Renal cortical epithelial cell (primary cell): ENCODE measurements at regions not wholly inside any gene's neighbourhood (a gene's known extent, or its start where the extent isn't known, plus 50 kb on each side); places are given as distances from the start of the nearest gene placed in this dataset.
"Not testable (repeated sequence)": the region's sequence is repeated elsewhere in the genome, so short reads cannot be mapped to it uniquely, and the experiment has no call there.

ENCODE experiments used
- DNase-seq: peaks from one replicate; pipeline ENCODE4 v3.0.0-alpha.2; 2011; ENCODE audit warnings: low read depth

DNA sequence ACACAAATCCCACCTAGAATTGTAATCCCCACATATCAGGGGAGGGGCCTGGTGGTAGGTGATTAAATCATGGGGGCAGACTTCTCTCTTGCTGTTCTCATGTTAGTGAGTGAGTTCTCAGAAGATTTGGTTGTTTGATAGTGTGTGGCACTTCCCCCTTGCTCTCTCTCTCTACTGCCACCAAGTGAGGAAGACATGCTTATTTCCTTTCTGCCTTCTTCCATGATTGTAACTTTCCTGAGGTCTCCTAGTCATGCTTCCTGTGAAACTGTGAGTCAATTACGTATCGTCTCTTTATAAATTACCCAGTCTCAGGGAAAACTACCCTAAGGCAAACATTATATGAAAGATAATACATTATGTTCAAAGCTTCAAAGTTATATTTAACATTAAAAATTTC, 1297.5 kb upstream of the CITED2 start:
- peak; percentile 27 for DNase-seq

DNA sequence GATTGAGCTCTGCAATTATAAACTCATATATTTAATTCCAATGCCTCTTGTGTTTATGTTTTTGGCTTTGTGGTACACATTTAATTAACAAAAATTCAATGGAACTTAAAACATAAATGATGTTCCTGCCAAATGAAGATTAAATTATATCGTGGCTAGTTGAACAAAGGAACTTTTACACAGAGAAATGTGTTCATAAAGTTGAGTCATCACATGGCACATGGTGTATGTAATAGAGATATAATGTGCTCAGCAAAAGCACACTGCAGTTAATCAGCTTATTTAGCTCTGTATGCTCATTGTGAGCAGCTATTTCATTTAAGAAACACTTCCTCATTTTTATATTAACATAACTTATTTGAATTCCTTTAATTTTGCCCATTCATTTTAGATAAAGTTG, 1295.6 kb upstream of the CITED2 start:
- no peak for DNase-seq

- DNase-seq = no peak
These were observed 1294.9 kb upstream of the CITED2 start for GRCh38 chr6:140669321-140669720.

DNA sequence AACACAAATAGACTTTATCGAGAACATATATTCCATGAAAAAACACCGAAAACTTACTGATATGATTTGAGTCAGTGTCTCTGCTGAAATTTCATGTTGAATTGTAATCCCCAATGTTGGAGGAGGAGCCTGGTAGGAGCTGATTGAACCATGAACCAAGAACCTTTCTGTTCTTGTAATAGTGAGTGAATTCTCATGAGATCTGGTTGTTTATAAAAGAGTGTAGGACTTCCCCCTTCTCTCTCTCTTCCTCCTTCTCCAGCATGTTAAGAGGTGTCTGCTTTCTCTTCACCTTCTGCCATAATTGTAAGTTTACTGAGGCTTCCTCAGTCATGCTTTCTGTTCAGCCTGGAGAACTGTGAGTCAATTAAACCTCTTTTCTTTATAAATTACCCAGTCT, 1289.3 kb upstream of the CITED2 start:
- DNase-seq = no peak

- DNase-seq = no peak
These were observed 1288.6 kb upstream of the CITED2 start for GRCh38 chr6:140663094-140663493.

DNA sequence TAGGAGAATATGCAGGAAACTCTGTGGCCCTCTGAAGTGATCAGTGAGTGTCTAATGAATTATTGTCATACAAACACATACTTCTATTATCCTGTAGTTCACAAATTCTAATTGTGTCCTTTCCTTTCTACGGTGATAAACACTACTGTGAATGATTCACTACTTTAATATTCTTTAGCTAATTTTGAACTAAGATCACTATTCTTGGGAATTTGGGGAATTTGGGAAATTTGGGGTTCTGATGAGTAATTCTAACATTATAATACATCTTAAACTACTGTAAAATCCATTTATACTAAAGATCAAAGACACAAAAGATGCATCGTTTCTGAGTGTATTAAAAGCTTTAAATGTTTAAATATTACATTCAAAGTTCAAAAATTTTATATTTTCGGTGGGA, 1287.2 kb upstream of the CITED2 start:
- peak; percentile 46 for DNase-seq

- no peak for DNase-seq
These were observed 1285.8 kb upstream of the CITED2 start for GRCh38 chr6:140660295-140660694.

DNA sequence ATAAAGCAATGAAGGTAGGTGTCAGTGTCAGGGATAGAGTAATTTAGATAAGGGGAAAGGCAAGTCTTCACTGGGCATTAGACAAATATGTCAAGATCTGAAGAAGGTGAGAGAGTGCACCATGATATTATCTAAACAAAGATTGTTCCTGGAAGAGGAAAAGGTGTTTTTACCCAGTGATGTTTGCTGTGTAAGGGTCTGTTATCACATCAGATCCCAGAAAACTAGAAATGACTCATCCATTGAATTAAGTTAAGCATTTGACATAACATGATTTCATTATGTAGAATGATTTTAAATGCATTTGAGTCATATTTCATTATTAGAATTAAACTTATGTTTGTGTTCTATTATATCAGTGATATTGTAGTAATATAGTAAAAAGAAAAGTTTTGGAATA, 1279.5 kb upstream of the CITED2 start:
- DNase-seq = peak; percentile 34

- DNase-seq = peak; percentile 84
These were observed 1279.1 kb upstream of the CITED2 start for GRCh38 chr6:140653506-140653905.

DNA sequence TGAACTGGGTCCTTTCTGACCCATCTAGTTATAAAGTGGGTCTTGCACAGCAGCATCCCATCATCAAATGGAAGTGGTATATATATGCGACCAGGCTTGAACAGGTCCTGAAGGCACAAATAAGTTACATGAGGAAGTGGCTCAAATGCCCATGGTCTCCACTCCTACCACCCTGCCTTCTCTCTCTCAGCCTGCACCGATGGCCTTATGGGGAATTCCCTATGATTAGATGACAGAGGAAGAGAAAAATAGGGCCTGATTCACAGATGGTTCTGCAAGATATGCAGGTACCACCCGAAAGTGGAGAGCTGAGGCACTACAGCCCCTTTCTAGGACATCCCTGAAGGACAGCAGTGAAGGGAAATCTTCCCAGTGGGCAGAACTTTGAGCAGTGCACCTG, 1275.1 kb upstream of the CITED2 start:
- DNase-seq = not testable (repeated sequence)

DNA sequence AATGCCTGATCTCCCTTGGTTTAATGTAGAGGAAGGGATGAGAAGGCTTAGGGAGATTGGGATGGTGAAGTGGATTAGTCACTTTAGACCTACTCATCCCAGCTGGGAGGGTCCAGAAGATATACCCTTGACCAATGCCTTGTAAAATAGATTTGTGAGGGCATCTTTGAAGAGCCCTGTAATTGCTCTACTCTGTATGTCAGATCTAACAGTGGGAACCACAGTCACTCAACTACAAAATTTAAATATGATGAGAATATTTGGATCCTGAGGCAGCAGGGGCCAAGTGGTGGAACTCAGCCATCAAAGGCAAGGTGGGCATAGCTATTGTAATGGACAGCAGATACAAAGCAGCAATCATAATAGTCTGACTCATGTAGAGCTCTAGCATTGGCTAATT, 1272.9 kb upstream of the CITED2 start:
- DNase-seq = not testable (repeated sequence)

GRCh38 chr6:140644017-140644416, 1269.6 kb upstream of the CITED2 start:
- no peak for DNase-seq

DNA sequence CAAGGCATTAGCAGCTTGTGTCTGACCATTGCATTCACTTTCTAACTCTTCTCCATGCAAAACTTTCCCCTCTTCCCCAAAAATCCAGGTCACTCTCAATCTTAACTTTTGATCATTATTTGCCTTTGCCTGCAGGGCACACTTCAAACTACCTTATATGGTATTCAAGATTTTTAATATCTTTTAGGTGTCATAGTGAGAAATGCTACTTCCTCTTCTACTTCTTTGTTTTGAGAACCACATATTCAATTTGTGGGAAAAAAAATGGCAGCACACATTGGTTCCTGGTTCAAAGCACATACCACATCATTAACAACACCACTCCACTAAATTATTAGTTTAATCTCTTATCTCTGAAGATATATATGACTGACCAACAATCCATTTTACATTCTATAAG, 1267.0 kb upstream of the CITED2 start:
- DNase-seq = no peak

- DNase-seq = peak; percentile 86
These were observed 1262.5 kb upstream of the CITED2 start for GRCh38 chr6:140636908-140637402.

- DNase-seq = no peak
These were observed 1261.9 kb upstream of the CITED2 start for GRCh38 chr6:140636271-140636907.

DNA sequence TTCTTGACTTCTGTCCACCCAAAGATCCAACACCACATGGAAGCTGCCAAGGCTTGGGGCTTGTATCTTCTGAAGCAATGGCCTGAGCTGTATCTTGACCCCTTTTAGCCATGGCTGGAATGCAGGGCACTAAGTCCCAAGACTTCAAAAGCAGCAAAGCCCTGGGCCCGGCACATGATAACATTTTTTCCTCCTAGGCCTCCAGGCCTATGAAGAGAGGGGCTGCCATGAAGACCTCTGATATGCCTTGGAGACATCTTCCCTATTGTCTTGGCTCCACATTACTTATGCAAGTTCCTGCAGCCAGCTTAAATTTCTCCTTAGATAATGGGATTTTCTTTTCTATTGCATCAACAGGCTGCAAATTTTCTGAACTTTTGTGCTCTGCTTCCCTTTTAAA, 1252.6 kb upstream of the CITED2 start:
- DNase-seq = no peak

DNA sequence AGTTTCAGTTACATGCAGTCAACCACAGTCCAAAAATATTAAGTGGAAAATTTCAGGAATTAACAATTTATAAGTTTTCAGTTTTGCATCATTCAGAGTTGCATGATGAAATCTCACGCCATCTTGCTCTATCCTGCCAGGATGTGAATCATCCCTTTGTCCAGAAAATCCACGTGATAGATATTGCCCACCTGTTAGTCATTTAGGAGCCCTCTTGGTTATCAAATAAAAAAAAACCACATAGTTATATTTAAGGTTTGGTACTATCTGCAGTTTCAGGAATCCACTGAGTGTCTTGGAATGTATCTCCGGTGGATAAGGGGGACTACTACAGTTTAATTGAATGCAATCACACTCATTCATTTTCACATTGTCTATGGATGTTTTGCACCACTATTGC, 1249.0 kb upstream of the CITED2 start:
- peak; percentile 41 for DNase-seq

GRCh38 chr6:140620496-140620895, 1246.0 kb upstream of the CITED2 start:
- DNase-seq = no peak

- no peak for DNase-seq
These were observed 1235.5 kb upstream of the CITED2 start for GRCh38 chr6:140609956-140610355.

DNA sequence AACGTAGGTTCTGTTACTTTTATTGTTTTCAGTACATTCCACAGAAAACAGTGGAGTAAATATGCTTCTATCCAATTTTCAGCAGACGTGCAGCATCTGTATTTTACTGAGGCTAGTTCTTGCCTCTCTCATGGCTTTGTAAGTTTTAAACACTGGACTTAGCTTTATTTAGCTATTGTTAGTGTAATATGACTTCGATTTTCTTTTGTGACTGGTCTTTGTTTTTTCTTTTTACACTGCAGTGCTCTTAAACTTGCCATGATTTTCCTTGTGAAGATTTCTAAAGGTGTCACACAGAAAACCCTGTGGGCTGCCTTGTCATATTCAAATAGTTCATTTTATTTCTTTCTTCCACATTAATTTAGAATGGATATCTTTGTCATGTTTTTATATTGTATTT, 1234.9 kb upstream of the CITED2 start:
- DNase-seq = no peak

GRCh38 chr6:140604786-140605185, 1230.3 kb upstream of the CITED2 start:
- DNase-seq = no peak

DNA sequence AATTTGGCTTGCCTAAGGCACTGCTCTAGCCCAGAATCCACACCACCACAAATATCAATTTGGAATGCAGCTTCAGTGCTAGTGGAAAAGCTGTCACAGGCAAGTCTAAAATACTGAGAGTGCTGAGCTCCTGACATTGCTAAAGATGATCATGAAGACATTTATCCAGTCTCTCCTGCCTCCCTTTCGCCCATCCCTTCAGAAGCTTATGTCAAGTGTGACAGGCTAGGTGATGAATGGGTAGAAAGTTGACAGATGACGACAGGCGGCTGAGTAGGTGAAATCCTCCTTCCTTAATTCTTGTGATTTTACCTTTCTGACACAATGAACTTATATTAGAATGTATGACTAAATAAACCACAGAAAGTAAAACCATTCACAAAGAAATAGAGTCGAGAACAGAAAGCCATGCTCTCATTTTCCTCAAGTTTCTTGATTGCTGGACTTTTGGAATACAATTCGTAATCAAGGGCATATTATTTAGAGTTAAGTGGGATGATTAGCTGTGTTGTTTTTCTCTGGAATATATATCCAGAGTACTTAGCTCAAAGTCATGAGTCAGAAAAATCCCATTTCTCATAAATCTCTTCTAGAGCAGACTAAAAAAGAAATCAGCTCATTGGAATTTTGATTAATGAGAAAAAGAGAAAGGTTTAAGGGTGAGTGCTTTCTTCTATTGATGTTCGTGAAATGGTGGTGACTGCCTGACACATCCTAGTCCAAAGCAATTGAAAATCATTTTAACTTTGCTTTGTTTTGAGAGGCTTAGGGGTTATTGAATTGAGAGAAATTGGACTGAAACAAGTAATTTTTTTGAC, 1228.2 kb upstream of the CITED2 start:
- peak; percentile 12 for DNase-seq
